ENCODE measurements at regions not wholly inside any gene's neighbourhood (a gene's known extent, or its start where the extent isn't known, plus 50 kb on each side); places are given as distances from the start of the nearest gene placed in this dataset.

DNA sequence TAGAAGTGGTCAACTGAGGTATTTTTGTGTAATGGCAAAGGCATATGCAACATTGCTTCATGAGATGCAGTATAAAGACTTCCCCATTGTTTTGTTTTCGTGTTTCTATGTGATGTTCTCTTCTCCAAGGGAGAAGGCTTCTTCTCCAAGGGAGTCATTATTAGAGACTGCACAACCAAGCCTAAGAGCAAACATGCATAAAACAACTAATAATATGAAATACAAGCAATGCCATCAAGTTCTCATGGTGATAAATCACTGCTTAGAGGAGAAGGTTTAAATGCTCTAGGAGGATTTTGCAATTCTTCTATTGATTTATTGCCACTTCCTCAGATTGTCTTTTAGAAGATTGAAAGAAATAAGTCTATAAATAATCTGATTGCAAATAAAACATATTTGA is 524.4 kb downstream of the IRS1 start:
- TF ChIP-seq, protein P1, sequence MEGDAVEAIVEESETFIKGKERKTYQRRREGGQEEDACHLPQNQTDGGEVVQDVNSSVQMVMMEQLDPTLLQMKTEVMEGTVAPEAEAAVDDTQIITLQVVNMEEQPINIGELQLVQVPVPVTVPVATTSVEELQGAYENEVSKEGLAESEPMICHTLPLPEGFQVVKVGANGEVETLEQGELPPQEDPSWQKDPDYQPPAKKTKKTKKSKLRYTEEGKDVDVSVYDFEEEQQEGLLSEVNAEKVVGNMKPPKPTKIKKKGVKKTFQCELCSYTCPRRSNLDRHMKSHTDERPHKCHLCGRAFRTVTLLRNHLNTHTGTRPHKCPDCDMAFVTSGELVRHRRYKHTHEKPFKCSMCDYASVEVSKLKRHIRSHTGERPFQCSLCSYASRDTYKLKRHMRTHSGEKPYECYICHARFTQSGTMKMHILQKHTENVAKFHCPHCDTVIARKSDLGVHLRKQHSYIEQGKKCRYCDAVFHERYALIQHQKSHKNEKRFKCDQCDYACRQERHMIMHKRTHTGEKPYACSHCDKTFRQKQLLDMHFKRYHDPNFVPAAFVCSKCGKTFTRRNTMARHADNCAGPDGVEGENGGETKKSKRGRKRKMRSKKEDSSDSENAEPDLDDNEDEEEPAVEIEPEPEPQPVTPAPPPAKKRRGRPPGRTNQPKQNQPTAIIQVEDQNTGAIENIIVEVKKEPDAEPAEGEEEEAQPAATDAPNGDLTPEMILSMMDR (IDR thresholded peaks at IDR 0.05; ENCODE audit: extremely low read depth, insufficient read depth, missing control alignments), result no peak
- in situ Hi-C loops (cut with MboI; ENCODE audit: low pct_unique_long_range_greater_than_20kb, low sequenced_read_pairs, unreplicated experiment), result no loop called here

GRCh38 chr2:226274143-226274542 is 525.5 kb downstream of the IRS1 start:
- in situ Hi-C loops (cut with MboI; ENCODE audit: low pct_unique_long_range_greater_than_20kb, low sequenced_read_pairs, unreplicated experiment), result no loop called here
- TF ChIP-seq, protein P1 (IDR thresholded peaks at IDR 0.05; ENCODE audit: extremely low read depth, insufficient read depth, missing control alignments), result no peak
- DNase-seq (ENCODE audit: low spot score), result no peak

More for the DNA sequence above, 524.4 kb downstream of the IRS1 start:
- DNase-seq (ENCODE audit: low spot score), result no peak

GRCh38 chr2:226273440-226273839 is 526.2 kb downstream of the IRS1 start:
- in situ Hi-C loops (cut with MboI; ENCODE audit: low pct_unique_long_range_greater_than_20kb, low sequenced_read_pairs, unreplicated experiment), result no loop called here
- TF ChIP-seq, protein P1 (IDR thresholded peaks at IDR 0.05; ENCODE audit: extremely low read depth, insufficient read depth, missing control alignments), result no peak
- no peak for DNase-seq (ENCODE audit: low spot score)

DNA sequence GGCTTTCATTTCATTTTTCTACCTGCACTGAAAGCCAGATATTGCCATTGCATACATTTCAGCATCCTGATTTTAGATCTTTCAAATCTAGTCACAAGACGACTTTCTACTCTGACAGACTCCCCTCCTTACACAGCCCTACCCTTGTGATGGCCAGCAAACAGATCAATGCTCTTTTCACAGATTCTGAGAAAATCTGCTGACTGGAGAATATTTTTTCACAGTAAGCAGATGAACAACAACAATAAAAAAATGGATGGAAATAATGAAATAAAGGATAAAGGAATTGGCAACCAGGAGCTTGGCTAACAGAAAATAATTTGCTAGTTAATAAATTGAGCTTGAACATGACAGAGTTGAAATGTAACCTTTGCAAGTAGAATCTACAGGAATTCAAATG is 527.2 kb downstream of the IRS1 start:
- in situ Hi-C loops (cut with MboI; ENCODE audit: low pct_unique_long_range_greater_than_20kb, low sequenced_read_pairs, unreplicated experiment), result no loop called here
- DNase-seq (ENCODE audit: low spot score), result no peak
- TF ChIP-seq, protein P1 (IDR thresholded peaks at IDR 0.05; ENCODE audit: extremely low read depth, insufficient read depth, missing control alignments), result no peak

DNA sequence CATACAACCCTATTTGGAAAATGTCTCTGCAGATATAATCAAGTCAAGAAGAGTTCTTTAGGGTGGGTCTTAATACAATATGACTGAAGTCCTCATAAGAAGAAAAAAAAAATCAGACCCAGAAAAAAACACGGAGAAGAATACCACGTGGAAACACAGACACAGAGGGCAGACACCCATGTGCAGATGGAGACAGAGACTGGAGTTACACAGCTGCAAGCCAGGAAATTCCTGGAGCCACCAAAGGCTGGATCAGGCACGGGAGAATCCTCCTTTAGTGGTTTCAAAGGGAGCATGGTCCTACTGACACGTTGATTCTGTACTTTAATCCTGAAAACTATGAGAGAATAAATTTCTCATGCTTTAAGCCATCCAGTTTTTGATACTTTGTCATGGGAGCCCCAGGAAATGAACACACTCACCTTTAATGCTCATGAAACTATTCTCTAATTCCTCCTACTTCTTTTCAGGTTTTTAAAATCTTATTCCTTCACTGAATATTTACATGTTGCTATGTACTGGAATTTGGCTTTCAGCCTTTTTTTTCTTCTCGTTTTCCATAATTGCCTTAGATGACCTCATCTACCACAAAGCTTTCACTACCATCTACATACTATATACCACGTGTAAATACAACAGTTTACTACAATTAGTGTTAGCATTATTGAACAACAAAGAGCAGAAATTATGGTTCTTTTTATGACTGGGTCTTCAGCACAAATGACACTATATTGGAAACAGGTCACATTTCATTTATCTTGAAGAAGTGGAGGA is 529.1 kb downstream of the IRS1 start:
- TF ChIP-seq, protein P1 (IDR thresholded peaks at IDR 0.05; ENCODE audit: extremely low read depth, insufficient read depth, missing control alignments), result no peak
- DNase-seq (ENCODE audit: low spot score), result no peak
- in situ Hi-C loops (cut with MboI; ENCODE audit: low pct_unique_long_range_greater_than_20kb, low sequenced_read_pairs, unreplicated experiment), result no loop called here

GRCh38 chr2:226267516-226268289 is 531.9 kb downstream of the IRS1 start:
- TF ChIP-seq, protein P1 (IDR thresholded peaks at IDR 0.05; ENCODE audit: extremely low read depth, insufficient read depth, missing control alignments), result no peak
- in situ Hi-C loops (cut with MboI; ENCODE audit: low pct_unique_long_range_greater_than_20kb, low sequenced_read_pairs, unreplicated experiment), result no loop called here
- DNase-seq (ENCODE audit: low spot score), result no peak
